Activated naive CD8-positive, alpha-beta T cell treated with anti-CD3 and anti-CD28 coated beads, Interleukin-2, amount 50 U/mL, for 16 hours (primary cell): ENCODE measurements at regions not wholly inside any gene's neighbourhood (a gene's known extent, or its start where the extent isn't known, plus 50 kb on each side); places are given as distances from the start of the nearest gene placed in this dataset.
"Not testable (repeated sequence)": the region's sequence is repeated elsewhere in the genome, so short reads cannot be mapped to it uniquely, and the experiment has no call there.

ENCODE experiments used
- DNase-seq: peaks from one replicate; pipeline ENCODE4 v3.0.0-alpha.2; 2020; ENCODE audit warnings: low read depth, low spot score

DNA sequence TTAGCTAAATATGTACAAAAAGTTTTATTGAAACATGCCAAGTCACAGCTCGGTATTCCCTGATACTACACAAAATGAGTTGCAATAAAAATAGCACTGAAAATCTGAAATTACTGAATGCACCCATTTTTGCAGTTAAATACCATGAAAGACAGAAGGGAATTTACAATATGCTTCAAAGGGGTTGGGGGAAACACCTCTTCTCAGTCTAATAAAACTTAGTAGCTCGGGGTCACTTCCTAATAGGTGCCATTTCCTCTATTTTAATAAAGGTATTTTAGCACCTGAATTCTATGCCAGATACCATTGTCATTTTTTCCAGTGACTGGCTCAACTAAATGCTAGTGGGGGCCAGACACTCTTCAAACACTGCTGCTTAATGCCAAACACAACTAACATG lies 204.1 kb upstream of the MEF2C start:
- no peak for DNase-seq

DNA sequence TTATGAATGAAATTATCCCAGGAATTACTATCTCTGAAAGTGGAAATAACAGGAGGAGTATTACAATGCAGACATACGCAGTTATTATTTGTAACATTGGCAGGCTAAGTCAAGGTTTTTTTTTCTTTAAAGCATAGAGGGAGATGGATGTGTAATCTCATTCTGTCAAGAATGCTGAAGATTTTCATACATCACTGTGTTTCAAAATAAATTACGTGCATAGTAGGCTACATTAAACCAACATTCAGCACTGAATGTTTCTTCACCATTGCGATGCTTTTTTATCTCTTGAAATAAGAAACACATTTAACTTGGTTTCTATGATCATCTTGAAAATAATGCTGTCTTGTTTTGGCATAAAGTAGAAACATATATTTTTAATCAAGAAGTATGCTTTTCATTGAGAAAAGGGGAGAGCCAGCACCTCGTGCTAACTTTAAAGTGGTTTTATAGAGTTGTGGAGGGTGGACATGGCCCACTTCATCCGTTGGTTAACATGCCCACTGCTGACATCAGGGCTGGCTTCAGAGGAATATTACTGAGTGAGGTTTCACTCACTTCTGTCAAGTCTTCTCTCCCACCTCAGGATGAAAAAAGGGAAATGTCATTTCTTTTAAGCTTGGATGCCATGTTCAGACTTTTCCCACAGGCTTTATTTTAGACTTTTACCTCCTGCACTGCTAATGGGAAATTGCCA lies 203.6 kb upstream of the MEF2C start:
- DNase-seq, result no peak

- DNase-seq, result no peak
Observed at GRCh38 chr5:89083791-89084190, 200.8 kb upstream of the MEF2C start.

- no peak for DNase-seq
Observed at GRCh38 chr5:89081360-89081759, 198.4 kb upstream of the MEF2C start.

GRCh38 chr5:89080467-89081116 lies 197.6 kb upstream of the MEF2C start:
- no peak for DNase-seq

DNA sequence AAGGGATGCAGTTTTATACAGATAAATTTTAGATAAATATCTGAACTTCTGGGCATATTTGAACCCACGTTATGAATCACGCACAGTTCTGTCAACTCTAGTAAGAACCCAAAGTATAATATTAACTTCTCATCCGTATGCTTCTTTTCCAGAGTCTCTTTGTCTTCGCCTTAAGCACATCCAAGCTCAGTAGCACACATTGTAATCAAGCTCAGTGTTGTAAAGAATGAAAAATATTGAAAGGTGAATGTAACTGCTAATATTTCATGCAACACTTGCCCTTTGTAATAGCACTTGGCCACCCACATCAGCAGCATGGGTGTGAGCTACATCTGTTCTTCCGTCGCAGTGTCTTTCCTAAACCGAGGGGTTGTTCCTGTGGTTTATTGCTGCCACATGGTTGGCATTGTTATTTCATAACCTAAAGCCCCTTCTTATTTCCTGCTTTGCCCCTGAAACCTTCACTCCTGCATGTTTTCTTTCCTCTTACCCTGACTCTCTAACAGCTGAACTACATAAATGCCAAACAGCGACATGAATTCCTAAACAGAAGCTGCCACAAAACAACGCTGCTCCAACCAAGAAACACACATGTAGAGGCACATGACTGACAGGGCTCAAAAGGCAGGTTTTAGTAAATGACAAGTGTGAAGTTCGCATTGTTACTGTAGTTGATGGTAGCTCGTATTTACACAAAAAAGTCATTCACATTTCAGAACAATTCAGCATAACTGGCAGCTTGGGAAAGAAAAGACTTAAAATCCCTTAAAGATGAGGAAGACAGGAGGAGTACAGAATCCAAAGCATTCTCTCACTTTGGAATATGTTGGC lies 190.1 kb upstream of the MEF2C start:
- DNase-seq, result no peak

DNA sequence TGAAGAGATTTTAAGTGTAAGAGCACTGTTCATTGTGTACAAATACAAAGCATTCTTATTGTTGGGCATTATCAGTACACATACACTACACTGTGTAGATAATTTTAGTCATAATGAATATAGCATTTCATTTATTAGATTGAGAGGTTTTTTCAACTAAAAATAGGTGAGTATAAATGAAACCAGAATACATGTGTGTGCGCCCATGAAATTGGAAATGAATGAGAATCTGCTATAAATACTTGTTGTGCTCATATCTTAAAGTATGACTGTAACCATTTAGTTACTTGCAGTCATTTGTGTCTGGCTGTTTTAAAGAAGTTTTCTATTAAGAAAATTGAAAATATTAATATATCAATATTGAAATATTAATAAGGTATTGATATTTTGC lies 189.0 kb upstream of the MEF2C start:
- no peak for DNase-seq

DNA sequence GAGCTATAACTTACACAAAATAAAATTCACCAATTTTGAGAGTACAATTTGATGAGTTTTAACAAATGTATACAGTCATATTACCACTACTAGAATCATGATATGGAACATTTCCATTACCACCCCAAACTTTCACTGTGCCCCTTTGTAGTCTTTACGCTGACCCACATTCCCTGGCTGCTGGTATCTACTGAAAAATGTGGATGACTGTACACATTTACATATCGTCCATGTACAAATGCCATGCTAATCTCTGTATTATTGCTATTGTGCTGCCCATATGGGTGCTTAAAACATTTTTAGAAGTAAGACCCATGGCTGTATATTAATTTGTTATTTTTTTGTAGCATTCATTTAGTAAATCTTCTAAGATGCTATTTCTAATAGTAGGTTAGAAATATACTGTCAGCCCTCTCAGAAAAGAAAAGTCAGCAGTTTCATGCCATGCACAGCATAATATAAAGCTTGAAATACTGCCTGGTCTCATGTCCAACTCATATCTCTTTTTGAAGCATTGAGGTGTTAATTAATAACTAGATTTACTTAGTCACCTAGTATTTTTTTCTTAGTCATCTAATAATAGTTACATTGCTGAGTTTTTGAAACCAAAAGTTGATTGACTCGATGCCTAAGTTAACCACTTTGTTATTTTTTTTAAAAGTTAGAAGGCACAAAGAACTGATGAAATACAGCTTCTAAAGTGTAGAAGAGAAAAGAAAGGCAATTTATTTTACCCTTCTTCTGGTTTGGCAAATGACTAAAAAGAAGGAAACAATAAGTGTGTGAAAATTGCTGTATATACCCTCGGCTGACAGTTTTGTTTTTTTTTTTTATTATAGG lies 188.3 kb upstream of the MEF2C start:
- no peak for DNase-seq

- no peak for DNase-seq
Observed at GRCh38 chr5:89069591-89069990, 186.6 kb upstream of the MEF2C start.

DNA sequence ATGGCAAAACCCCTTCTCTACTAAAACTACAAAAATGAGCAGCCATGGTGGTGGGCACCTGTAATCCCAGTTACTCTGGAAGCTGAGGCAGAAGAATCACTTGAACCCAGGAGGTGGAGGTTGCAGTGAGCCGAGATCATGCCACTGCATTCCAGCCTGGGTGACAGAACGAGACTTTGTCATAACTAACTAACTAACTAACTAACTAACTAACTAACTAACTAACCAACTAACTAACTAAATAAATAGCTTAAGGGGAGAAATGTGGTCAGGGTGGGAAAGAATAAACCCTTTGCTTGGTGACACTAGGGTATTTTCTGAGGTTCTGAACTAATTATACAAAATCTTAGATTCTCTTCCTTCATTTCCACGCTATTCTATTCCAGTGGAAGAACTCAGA lies 184.4 kb upstream of the MEF2C start:
- no peak for DNase-seq

GRCh38 chr5:89065919-89066318 lies 182.9 kb upstream of the MEF2C start:
- DNase-seq, result no peak

GRCh38 chr5:89064736-89065135 lies 181.8 kb upstream of the MEF2C start:
- no peak for DNase-seq

DNA sequence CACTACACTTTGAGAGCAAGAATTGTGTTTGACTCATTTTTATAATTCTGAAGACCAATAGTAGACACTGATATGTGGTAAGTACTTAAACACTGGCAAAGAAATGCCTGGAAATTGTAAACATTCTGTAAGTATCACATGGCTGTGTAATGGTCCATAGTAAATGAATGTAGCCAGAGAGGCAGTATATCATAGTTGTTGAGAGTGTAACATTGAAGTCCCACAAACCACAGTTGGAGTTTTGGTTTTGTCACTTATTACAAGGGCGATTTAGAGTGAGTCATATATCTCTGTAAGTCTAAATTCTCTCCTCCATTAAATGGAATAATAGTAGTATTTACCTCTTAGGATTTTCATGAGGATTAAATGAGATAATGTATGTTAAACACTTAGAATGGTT lies 181.1 kb upstream of the MEF2C start:
- no peak for DNase-seq

DNA sequence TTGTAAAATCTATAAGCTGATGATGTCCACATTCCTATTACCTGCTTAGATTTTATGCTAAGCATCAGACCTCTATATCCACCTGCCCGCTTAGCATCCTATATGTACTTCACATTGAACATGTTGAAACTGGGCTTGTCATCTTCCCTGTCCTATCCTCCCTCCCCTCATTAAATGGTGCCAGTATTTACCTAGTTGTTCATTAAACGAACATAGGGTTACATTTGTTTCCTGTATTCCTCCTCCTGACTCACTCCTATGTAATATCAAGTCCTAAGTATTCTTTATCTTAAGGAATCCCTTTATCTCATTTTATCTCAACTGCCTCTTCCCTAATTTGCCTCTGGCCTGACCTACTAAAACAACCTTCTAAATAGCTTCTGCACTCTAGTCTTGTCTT lies 177.8 kb upstream of the MEF2C start:
- no peak for DNase-seq

DNA sequence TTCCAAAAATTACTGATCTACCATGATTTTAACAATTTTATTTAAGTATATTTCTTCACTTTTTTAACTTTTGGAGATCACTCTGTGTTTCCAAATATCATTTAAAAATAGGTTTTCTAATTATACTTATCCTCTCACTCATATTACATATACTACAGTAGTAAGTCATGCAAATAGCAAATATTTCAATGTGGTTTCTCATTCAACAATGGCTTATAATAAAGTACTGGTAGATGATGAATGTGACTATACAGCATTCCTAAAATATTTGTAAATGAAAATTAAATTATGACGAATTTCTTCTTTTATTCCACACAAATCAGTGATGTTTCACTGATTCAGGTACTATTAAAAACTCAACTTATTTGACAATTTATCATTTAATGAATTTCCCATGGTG lies 176.3 kb upstream of the MEF2C start:
- no peak for DNase-seq

GRCh38 chr5:89055695-89056085 lies 172.7 kb upstream of the MEF2C start:
- DNase-seq, result no peak

- DNase-seq, result no peak
Observed at GRCh38 chr5:89055015-89055694, 172.2 kb upstream of the MEF2C start.

- no peak for DNase-seq
Observed at GRCh38 chr5:89053547-89053946, 170.6 kb upstream of the MEF2C start.

GRCh38 chr5:89050062-89050461 lies 167.1 kb upstream of the MEF2C start:
- not testable (repeated sequence) for DNase-seq

- no peak for DNase-seq
Observed at GRCh38 chr5:89047571-89047970, 164.6 kb upstream of the MEF2C start.

DNA sequence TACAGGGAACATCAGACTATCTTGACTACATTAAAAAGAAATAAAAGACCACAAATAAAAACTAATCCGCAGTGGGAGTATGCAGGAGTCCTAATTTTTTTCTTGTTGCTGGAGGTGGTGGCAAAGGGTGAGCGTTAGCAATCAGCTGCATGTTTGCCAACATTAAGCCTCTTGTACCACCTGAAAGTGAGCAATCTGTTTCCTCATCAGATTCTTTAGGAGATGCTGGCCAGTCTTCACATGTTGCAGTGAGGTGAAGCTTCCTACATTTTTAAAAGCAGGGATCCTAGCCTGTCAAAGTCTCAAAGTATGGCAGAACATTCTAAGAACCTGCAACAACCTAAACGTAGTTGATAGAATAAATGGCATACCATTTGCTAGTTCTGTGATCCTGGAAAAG lies 162.2 kb upstream of the MEF2C start:
- DNase-seq, result no peak
